Chondrocyte (in vitro differentiated cells): ENCODE measurements at regions not wholly inside any gene's neighbourhood (a gene's known extent, or its start where the extent isn't known, plus 50 kb on each side); places are given as distances from the start of the nearest gene placed in this dataset.

Experiments
- DNase-seq: peaks from one replicate; pipeline ENCODE4 v3.0.0; 2021; ENCODE audit warnings: mixed read lengths, low spot score
- H3K27ac Mint-ChIP-seq: one replicate; pipeline ENCODE4 v1.8.0; 2021; ENCODE audit warnings: mild to moderate bottlenecking, moderate library complexity, mixed read lengths; ENCODE audit not compliant: unreplicated experiment
- H3K27me3 Mint-ChIP-seq: 2 replicates; pipeline ENCODE4 v1.8.0; 2021; ENCODE audit warnings: low read depth, mixed read lengths
- H3K36me3 Mint-ChIP-seq: 2 replicates; pipeline ENCODE4 v1.8.0; 2021; ENCODE audit warnings: low read depth, mixed read lengths
- H3K4me1 Mint-ChIP-seq: 2 replicates; pipeline ENCODE4 v1.8.0; 2021; ENCODE audit warnings: low read depth, mild to moderate bottlenecking, mixed read lengths
- H3K4me3 Mint-ChIP-seq: one replicate; pipeline ENCODE4 v1.8.0; 2021; ENCODE audit warnings: mild to moderate bottlenecking, moderate library complexity, mixed read lengths; ENCODE audit not compliant: unreplicated experiment
- H3K9me3 Mint-ChIP-seq: 2 replicates; pipeline ENCODE4 v1.8.0; 2021; ENCODE audit warnings: low read depth, mixed read lengths
- TF ChIP-seq, protein P1 (sequence below): fragments of 200-600 bp; sonication (generic); IDR thresholded peaks from 2 replicates; pipeline ENCODE4 v1.5.0; 2021; ENCODE audit warnings: antibody characterized with exemption, mild to moderate bottlenecking, moderate library complexity

- no peak for DNase-seq
- Mint-ChIP-seq H3K27ac (no peak overlapping the region), H3K27me3 (peaks cover 5% of the 10 kb centered on the region), H3K4me3 (no peak overlapping the region), H3K36me3 (no peaks in the 10 kb centered on the region), H3K9me3 (no peaks in the 10 kb centered on the region), H3K4me1 (no peaks in the 10 kb centered on the region)
- TF ChIP-seq, protein P1, sequence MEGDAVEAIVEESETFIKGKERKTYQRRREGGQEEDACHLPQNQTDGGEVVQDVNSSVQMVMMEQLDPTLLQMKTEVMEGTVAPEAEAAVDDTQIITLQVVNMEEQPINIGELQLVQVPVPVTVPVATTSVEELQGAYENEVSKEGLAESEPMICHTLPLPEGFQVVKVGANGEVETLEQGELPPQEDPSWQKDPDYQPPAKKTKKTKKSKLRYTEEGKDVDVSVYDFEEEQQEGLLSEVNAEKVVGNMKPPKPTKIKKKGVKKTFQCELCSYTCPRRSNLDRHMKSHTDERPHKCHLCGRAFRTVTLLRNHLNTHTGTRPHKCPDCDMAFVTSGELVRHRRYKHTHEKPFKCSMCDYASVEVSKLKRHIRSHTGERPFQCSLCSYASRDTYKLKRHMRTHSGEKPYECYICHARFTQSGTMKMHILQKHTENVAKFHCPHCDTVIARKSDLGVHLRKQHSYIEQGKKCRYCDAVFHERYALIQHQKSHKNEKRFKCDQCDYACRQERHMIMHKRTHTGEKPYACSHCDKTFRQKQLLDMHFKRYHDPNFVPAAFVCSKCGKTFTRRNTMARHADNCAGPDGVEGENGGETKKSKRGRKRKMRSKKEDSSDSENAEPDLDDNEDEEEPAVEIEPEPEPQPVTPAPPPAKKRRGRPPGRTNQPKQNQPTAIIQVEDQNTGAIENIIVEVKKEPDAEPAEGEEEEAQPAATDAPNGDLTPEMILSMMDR: no peak
Observed at GRCh38 chr16:26642047-26642664, 424.6 kb upstream of the C16orf82 start.

- DNase-seq: no peak
- H3K27me3 Mint-ChIP-seq: peaks cover 5% of the 10 kb centered on the region
- H3K27ac Mint-ChIP-seq: peak overlapping the region; percentile 34
- H3K4me1 Mint-ChIP-seq: no peaks in the 10 kb centered on the region
- no peaks in the 10 kb centered on the region for H3K9me3 Mint-ChIP-seq
- H3K4me3 Mint-ChIP-seq: no peak overlapping the region
- H3K36me3 Mint-ChIP-seq: no peaks in the 10 kb centered on the region
- TF ChIP-seq, protein P1: no peak
Observed at GRCh38 chr16:26643519-26643918, 423.2 kb upstream of the C16orf82 start.

DNA sequence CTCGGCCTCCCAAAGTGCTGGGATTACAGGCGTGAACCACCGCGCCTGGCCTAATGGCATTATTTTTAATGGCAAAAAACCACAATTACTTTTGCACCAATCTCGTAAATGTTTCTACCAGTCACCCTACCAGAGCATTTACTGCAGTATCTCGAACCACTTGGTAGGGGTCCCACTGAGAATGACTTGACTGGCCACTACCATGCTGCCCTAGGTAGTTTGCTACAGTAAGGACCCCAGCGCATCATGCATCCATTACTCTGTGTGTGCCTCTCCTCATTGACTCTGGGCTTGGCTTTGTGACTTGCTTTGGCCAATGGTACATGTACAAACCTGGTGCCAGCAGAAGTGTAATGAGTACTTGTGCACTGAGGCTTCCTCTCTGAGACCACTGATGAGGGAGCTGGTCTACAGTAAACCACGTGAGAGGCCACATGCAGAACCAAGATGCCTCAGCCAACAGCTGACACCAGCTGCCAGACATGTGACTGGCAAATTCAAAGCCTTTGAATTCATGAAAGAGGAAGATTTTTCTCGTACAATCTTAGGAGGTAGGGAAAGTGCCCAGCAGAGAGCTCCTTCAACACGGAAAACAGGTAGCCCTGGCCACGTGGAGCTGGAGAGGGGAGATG is 421.7 kb upstream of the C16orf82 start:
- H3K4me1 Mint-ChIP-seq: no peaks in the 10 kb centered on the region
- H3K4me3 Mint-ChIP-seq: no peak overlapping the region
- H3K27me3 Mint-ChIP-seq: peaks cover 3% of the 10 kb centered on the region
- H3K9me3 Mint-ChIP-seq: no peaks in the 10 kb centered on the region
- DNase-seq: no peak
- H3K36me3 Mint-ChIP-seq: no peaks in the 10 kb centered on the region
- TF ChIP-seq, protein P1: no peak
- H3K27ac Mint-ChIP-seq: no peak overlapping the region

- DNase-seq: no peak
- Mint-ChIP-seq H3K4me1 (no peaks in the 10 kb centered on the region), H3K27ac (no peak overlapping the region), H3K4me3 (no peak overlapping the region), H3K9me3 (no peaks in the 10 kb centered on the region), H3K36me3 (no peaks in the 10 kb centered on the region), H3K27me3 (peaks cover 3% of the 10 kb centered on the region)
- TF ChIP-seq, protein P1: no peak
Observed at GRCh38 chr16:26645614-26646013, 421.1 kb upstream of the C16orf82 start.

- Mint-ChIP-seq H3K27me3 (peaks cover 3% of the 10 kb centered on the region), H3K4me3 (no peak overlapping the region), H3K4me1 (no peaks in the 10 kb centered on the region), H3K36me3 (no peaks in the 10 kb centered on the region), H3K9me3 (no peaks in the 10 kb centered on the region), H3K27ac (no peak overlapping the region)
- no peak for DNase-seq
- TF ChIP-seq, protein P1: no peak
Observed at GRCh38 chr16:26647870-26648269, 418.9 kb upstream of the C16orf82 start.
